OCI-LY1 (cell line): ENCODE measurements at regions not wholly inside any gene's neighbourhood (a gene's known extent, or its start where the extent isn't known, plus 50 kb on each side); places are given as distances from the start of the nearest gene placed in this dataset.
"Not testable (repeated sequence)": the region's sequence is repeated elsewhere in the genome, so short reads cannot be mapped to it uniquely, and the experiment has no call there.

ENCODE experiments used
- CTCF ChIP-seq: fragments of 200-600 bp; sonication (generic), shearing (Covaris generic); IDR thresholded peaks from 2 replicates; pipeline ENCODE4 v1.5.1; 2017; ENCODE audit warnings: mild to moderate bottlenecking, antibody characterized with exemption, low read length, moderate library complexity, mixed read lengths
- EZH2 ChIP-seq: fragments of 200-600 bp; sonication (generic), shearing (Covaris generic); IDR thresholded peaks from 2 replicates; pipeline ENCODE4 v1.8.0; 2017; ENCODE audit warnings: borderline replicate concordance, mixed run types, mild to moderate bottlenecking, antibody characterized with exemption, low read length, moderate library complexity, mixed read lengths

GRCh38 chr12:92375504-92375903, 229.9 kb upstream of the BTG1 start:
- TF ChIP-seq CTCF, EZH2: not testable (repeated sequence)
